ENCODE measurements at regions not wholly inside any gene's neighbourhood (a gene's known extent, or its start where the extent isn't known, plus 50 kb on each side); places are given as distances from the start of the nearest gene placed in this dataset.

GRCh38 chr6:21985904-21986303 lies 310.9 kb downstream of the PRL start:
- TF ChIP-seq, protein P1, sequence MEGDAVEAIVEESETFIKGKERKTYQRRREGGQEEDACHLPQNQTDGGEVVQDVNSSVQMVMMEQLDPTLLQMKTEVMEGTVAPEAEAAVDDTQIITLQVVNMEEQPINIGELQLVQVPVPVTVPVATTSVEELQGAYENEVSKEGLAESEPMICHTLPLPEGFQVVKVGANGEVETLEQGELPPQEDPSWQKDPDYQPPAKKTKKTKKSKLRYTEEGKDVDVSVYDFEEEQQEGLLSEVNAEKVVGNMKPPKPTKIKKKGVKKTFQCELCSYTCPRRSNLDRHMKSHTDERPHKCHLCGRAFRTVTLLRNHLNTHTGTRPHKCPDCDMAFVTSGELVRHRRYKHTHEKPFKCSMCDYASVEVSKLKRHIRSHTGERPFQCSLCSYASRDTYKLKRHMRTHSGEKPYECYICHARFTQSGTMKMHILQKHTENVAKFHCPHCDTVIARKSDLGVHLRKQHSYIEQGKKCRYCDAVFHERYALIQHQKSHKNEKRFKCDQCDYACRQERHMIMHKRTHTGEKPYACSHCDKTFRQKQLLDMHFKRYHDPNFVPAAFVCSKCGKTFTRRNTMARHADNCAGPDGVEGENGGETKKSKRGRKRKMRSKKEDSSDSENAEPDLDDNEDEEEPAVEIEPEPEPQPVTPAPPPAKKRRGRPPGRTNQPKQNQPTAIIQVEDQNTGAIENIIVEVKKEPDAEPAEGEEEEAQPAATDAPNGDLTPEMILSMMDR (IDR thresholded peaks at IDR 0.05): no peak
- TF ChIP-seq POLR2A (IDR thresholded peaks at IDR 0.05): no peak
- no peak overlapping the region for H3K27ac ChIP-seq
- H3K4me1 ChIP-seq: peaks cover 0 to 33% (median 15%) of the 10 kb centered on the region in 12 donors
- H3K4me3 ChIP-seq: no peak overlapping the region
- no peaks in the 10 kb centered on the region for H3K36me3 ChIP-seq
- intact Hi-C loops (cut with DNase I): loop anchor here in 3 of 10 donors (5.0 to 10.0 kb wide), 3 partner anchors 41 to 159 kb away; no protein-coding TSS in a partner anchor
- ATAC-seq (no peak), DNase-seq (no peak)
- H3K27me3 ChIP-seq: no peaks in the 10 kb centered on the region
- 79 to 95% (median 89%) methylated on average over 1 of the region's 1 CpG for WGBS, 4 donors
- H3K9me3 ChIP-seq: peaks cover 0 to 8% (median 0%) of the 10 kb centered on the region in 12 donors

DNA sequence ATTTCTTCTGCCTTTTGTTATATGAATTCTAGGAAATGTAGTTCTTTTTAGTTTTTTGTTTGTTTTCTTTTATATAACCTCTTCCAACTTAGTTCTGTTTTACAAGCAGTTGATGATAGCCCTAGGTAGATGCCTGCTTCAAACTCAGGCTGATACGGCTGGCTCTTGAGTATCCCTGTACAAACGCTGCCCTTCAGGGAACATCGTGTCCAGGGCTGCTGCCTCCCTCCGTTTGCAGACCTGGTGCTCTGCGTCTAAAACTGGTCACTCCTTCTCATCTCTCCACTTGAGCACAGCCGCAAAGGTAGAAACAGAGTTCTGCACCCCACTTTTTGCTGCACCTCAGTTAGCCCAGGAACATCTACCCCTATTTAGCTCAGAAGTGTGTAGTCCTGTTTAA lies 310.1 kb downstream of the PRL start:
- Histone ChIP-seq H3K36me3 (no peaks in the 10 kb centered on the region), H3K4me3 (peak overlapping the region in 1 of 12 donors; percentile 32), H3K9me3 (no peaks in the 10 kb centered on the region), H3K27ac (peak overlapping the region; percentile 5 to 83 (median 73)), H3K4me1 (peaks cover 0 to 33% (median 15%) of the 10 kb centered on the region in 12 donors), H3K27me3 (no peaks in the 10 kb centered on the region)
- TF ChIP-seq POLR2A (IDR thresholded peaks at IDR 0.05): no peak
- TF ChIP-seq, protein P1 (IDR thresholded peaks at IDR 0.05): no peak
- peak in 2 of 4 donors; percentile 21 to 32 for ATAC-seq
- 41 to 73% (median 53%) methylated on average over 6 of the region's 6 CpGs for WGBS, 4 donors
- intact Hi-C loops (cut with DNase I): loop anchor here in 3 of 10 donors (5.0 to 10.0 kb wide), 3 partner anchors 41 to 158 kb away; no protein-coding TSS in a partner anchor
- DNase-seq: no peak

- H3K36me3 ChIP-seq: no peaks in the 10 kb centered on the region
- ATAC-seq: peak; percentile 96 to 99 (median 98)
- H3K4me1 ChIP-seq: peaks cover 0 to 33% (median 15%) of the 10 kb centered on the region in 12 donors
- H3K27me3 ChIP-seq: no peaks in the 10 kb centered on the region
- TF ChIP-seq, protein P1 (IDR thresholded peaks at IDR 0.05): no peak
- no peak for TF ChIP-seq POLR2A (IDR thresholded peaks at IDR 0.05)
- peak overlapping the region in 11 of 12 donors; percentile 35 to 83 (median 74) for H3K27ac ChIP-seq
- no peaks in the 10 kb centered on the region for H3K9me3 ChIP-seq
- peak overlapping the region in 9 of 12 donors; percentile 5 to 42 (median 27) for H3K4me3 ChIP-seq
- DNase-seq: peak; percentile 68 to 83 (median 80)
- intact Hi-C loops (cut with DNase I): loop anchor here in 3 of 10 donors (5.0 to 10.0 kb wide), 3 partner anchors 40 to 157 kb away; no protein-coding TSS in a partner anchor
- 17 to 26% (median 22%) methylated on average over 9 of the region's 9 CpGs for WGBS, 4 donors
These were observed 309.3 kb downstream of the PRL start for GRCh38 chr6:21987501-21987957.

- Histone ChIP-seq H3K4me1 (peaks cover 0 to 24% (median 12%) of the 10 kb centered on the region in 12 donors), H3K9me3 (no peaks in the 10 kb centered on the region), H3K4me3 (no peak overlapping the region), H3K36me3 (no peaks in the 10 kb centered on the region), H3K27me3 (no peaks in the 10 kb centered on the region), H3K27ac (no peak overlapping the region)
- 75 to 85% (median 84%) methylated on average over 1 of the region's 1 CpG for WGBS, 4 donors
- ATAC-seq (no peak), DNase-seq (no peak)
- intact Hi-C loops (cut with DNase I): no loop called here
- TF ChIP-seq, protein P1 (IDR thresholded peaks at IDR 0.05): no peak
- TF ChIP-seq POLR2A (IDR thresholded peaks at IDR 0.05): no peak
These were observed 306.3 kb downstream of the PRL start for GRCh38 chr6:21990577-21990976.

Data from heart left ventricle (tissue), 16 donors.